22Rv1 (cell line): ENCODE measurements at regions not wholly inside any gene's neighbourhood (a gene's known extent, or its start where the extent isn't known, plus 50 kb on each side); places are given as distances from the start of the nearest gene placed in this dataset.

Experiments used
- ZFX ChIP-seq: fragments of 450-650 bp; IDR thresholded peaks from 2 replicates; pipeline ENCODE4 v1.6.1; 2017; ENCODE audit warnings: antibody characterized with exemption, borderline replicate concordance
- TF ChIP-seq, protein P1 (sequence below): fragments of 450-650 bp; IDR thresholded peaks from 2 replicates; pipeline ENCODE4 v1.5.1; 2017; ENCODE audit warnings: mild to moderate bottlenecking

- TF ChIP-seq, protein P1, sequence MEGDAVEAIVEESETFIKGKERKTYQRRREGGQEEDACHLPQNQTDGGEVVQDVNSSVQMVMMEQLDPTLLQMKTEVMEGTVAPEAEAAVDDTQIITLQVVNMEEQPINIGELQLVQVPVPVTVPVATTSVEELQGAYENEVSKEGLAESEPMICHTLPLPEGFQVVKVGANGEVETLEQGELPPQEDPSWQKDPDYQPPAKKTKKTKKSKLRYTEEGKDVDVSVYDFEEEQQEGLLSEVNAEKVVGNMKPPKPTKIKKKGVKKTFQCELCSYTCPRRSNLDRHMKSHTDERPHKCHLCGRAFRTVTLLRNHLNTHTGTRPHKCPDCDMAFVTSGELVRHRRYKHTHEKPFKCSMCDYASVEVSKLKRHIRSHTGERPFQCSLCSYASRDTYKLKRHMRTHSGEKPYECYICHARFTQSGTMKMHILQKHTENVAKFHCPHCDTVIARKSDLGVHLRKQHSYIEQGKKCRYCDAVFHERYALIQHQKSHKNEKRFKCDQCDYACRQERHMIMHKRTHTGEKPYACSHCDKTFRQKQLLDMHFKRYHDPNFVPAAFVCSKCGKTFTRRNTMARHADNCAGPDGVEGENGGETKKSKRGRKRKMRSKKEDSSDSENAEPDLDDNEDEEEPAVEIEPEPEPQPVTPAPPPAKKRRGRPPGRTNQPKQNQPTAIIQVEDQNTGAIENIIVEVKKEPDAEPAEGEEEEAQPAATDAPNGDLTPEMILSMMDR = 0 out of 2 replicates have a peak, but pooled peaks have one; percentile 5
- TF ChIP-seq ZFX = no peak
Observed at GRCh38 chr17:13698832-13699231, 97.1 kb upstream of the HS3ST3A1 start.
